HG03378 (cell line): ENCODE measurements at regions not wholly inside any gene's neighbourhood (a gene's known extent, or its start where the extent isn't known, plus 50 kb on each side); places are given as distances from the start of the nearest gene placed in this dataset.
A peak's percentile ranks its signal among the peaks of the same experiment; 100 is the strongest.
"Not testable (repeated sequence)": the region's sequence is repeated elsewhere in the genome, so short reads cannot be mapped to it uniquely, and the experiment has no call there.

Source experiments
- ATAC-seq: cut with Tn5 transposase; IDR thresholded peaks from one replicate; pipeline ENCODE4 v1.9.1; 2021; ENCODE audit warnings: mild to moderate bottlenecking, moderate library complexity; ENCODE audit not compliant: unreplicated experiment

DNA sequence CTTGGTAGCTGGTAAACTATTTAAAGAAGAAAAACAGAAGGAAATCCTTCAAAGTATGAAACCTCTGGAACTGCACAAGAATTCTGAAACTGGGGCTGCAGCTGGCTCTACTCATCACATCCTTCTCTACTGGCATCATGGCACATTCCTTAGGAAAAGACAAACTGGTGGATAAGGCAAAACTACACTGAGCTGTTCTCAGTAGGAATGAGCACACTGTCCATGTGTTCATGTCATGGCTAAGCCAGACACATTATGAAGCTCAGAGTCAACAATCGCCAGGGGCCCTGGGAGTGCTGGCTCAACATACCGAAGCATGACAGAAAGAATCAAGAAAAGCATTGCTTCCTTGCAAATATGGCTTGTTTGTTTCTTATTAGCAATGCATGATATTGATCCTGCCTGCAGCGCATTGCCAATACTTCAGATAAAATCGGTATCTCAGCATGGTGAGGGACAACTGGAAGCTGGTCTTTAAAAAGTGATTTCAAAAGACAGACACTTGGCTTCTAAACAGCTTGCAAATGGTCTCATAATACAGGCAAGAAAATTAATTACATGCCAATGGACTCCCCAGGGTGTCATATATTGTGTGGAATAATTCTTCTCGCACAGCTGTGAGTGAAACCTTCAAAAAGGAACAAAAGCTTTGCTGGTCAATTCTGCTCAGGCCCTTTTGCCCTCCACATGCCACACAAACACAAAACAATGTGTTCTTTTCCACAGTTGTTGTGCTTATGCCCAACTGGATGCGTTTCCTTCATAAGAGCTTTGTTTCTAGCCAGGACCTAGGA, 300.2 kb upstream of the VCX start:
- no peak for ATAC-seq

DNA sequence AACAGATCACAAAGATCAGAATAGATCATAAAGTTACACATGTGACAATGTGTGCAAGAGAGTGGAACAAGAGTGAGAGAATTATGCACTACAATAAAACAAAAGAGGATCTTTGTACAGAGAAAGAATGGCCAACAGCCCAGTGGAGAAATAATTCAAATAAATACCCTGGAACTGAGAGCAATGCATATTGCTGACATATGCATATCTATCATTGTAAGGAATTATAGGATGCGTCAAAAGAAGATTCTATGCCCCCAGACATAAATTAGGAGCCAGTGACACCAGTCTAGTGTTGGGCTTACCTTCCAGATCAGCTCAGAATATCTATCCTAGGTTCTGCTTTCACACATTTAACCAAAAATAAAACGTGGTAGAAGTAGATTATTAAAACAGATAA, 320.1 kb upstream of the VCX start:
- ATAC-seq = no peak

DNA sequence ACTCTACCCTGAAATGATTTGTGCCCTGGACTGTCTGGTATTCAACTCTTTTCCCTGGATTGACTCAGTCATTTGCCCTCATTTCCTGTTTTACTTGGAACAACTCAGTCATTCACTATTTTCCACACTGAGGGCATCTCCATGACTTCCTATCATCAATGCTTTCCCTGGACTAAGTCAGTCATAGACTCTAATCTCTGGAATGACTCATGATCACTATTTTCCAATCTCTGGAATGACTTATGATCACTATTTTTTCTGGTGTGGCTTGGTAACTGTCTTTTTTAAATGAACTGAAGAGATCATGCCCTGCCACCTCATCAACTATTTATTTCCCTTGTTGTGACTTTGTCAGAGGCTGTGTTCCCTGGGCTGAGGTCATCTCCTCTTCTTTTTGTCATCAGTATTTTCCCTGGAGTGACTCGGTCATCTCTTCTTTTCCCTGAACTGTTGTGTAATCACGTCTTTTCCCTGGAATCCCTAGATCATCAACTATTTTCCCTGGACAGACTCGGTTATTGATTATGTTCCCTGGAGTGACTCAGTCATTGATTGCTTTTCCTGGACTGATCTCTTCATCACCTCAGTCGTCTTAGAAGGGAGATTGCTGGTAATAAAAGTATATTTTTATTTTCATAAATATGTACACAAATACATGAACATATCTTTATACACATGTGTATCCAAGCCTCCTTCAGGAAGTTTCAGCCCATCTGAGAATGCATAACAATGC, 327.1 kb upstream of the VCX start:
- no peak for ATAC-seq

DNA sequence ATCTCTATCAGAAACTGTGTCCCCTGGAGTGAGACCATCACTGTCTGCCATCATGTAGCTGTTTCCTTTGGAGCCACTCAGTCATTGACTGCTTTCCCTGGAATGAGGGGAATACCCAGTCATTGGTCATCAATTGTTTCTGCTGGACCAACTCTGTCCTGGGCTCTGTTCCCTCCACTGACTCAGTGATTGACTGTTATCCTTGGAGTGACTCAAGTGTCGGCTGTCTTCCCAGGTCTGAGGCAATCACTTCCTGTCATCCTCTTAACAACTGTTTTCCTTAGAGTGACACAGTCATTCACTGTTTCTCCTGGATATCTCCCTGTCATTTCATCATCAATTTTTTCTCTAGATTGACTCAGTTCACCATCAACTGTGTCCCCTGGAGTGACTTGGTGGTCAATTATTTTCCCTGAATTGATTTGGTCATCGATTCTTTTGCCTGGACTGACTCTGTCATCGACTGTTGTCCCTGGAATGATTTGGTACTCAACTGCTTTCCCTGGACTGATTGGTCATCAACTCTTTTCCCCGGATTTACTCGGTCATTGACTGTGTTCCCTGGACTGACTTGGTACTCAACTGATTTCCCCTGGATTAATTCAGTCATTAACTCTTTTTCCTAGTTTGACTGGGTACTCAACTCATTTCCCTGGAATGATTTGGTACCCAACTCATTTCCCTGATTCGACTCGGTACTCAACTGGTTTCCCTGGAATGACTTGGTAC, 327.9 kb upstream of the VCX start:
- no peak for ATAC-seq

DNA sequence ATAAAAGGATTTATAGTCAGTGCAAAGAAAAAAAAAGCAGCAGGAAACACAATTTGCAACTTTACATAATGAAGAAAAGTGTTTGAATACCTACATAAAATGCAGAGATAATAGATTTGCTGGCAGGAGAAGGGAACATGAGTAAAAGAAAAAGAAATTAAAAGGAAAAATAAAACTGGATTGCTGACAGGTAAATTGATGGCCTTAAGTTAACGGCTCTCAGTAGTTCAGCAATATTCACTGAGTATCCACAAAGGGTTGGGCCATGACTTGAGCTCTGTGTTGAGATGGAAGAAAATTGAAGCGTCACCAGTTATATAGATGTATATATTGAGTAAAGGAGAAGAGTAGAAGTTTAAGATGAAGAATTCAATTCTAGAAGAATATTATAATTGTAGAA, 330.1 kb upstream of the VCX start:
- no peak for ATAC-seq

DNA sequence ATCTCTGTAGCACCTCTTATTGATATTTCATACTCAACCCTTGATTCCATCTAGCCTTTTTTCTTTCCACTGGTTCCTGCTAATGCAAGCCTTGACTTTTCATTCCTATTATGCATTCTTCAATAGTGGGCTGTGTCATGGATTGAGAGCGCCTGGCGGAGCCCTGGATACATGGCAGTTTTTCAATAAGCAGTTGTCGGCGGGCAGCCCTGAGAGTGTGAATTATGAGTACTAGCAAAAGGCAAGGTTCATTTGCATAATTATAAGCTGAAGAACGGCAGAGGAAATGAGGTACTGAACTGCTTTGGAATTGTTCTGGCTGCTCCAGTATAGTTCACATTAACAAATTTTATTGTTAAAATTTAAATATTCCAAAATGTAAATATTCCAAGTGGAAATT, 339.7 kb upstream of the VCX start:
- ATAC-seq = no peak

DNA sequence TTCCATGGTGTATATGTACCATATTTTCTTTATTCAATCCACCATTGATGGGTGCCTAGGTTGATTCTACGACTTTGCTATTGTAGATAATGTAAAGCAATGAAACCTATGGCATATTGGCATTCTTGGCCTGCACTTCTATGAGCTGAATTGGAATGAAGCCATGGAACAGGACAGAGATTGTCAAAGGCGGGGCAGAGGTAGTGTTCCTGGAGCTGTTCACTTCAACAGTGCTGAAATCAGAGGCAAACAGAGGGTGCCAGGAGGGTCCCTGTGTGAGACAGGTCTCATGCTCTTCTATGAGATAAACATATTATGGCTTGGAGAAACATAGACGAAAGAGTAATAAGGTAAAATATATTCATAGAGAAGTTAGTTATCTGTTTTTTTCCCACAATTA, 342.6 kb upstream of the VCX start:
- no peak for ATAC-seq

DNA sequence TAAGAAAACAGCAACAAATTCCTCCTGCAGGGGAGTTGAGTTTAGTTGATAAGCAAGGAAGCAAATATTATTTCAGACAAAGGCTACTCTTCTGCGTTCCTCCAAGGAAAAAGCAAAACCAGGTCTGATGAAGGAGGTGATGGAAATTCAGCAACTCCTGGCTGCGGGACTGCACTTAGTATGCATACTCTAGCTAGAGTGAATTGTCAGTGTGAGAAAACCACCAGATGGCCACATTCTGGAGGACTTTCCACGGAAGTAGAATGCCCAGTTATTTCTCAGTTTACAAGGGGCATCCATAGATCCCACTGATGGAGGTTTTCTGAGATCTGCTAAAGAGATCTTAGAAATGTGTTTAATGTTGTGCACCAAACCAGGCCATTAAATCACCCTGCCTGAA, 338.6 kb upstream of the PUDP start:
- ATAC-seq = no peak

DNA sequence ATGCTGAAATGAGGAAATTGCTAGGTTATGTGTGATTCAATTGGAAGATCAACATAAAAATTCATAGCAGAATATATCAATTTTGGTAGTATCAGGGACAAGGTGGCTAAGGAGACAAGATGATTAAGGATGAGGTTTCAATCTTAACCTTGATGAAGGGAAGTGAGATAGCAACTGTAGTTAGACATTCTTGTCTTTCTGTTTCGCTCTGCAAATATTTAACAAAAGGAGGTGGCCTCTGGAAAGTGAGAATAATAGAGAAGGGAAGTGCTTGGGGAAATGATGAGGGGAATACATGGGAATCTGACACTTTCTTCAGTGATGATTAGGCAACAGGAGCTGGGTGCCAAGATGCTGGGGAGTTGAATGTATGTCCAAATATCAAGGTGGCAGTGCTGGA, 337.1 kb upstream of the PUDP start:
- no peak for ATAC-seq

DNA sequence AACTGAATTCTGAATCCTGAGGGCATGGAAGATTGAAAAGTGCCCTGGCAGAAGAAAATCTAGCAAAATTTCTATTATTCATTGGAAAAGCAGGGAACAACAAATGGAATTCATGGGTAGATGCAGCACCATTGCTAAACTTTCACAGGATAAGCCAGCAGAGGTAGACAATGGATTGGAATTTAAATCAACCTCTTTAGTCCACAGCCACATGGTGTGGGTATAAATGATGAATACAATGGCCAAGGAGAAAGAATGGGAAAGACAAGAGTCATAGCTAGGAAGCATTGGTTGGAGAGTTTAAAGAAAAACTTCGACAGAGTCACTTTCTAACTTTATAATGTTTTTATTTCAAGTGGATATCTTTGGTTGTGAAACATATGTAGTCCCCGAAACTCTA, 332.8 kb upstream of the PUDP start:
- no peak for ATAC-seq

DNA sequence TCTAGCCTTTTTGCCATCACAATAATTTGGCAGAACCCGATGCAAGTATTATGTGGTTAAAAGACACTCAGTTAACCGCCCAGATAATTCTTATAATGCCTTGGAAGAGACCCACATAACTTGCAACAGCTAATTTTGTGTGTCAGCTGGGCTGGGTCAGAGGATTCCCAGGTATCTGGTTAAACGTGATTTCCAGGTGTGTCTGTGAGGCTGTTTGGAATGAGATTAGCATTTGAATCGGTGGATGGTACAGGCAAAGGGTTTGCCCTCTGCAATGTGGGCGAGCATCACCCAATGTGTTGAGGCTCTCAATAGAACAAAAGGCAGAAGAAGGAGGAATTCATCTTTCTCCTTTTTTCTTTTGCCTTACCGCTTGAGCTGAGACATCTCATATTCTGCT, 314.2 kb upstream of the PUDP start:
- no peak for ATAC-seq

DNA sequence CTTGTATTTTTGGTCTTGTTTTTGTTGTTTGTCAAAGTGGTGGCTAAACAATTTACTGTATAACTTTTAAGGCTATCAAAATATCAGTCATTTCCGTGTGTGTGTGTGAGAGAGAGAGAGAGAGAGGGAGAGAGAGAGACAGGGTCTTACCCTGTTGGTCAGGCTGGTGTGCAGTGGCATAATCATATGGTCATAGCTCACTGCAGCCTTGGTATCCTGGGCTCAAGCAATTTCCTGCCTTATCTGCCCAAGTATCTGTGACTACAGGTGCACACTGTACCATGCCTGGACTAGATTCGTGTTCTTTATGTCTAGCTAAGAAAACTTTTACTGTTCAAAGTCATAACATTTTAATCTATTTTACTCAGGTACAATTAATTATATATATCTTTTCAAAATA, 313.1 kb upstream of the PUDP start:
- ATAC-seq = not testable (repeated sequence)

DNA sequence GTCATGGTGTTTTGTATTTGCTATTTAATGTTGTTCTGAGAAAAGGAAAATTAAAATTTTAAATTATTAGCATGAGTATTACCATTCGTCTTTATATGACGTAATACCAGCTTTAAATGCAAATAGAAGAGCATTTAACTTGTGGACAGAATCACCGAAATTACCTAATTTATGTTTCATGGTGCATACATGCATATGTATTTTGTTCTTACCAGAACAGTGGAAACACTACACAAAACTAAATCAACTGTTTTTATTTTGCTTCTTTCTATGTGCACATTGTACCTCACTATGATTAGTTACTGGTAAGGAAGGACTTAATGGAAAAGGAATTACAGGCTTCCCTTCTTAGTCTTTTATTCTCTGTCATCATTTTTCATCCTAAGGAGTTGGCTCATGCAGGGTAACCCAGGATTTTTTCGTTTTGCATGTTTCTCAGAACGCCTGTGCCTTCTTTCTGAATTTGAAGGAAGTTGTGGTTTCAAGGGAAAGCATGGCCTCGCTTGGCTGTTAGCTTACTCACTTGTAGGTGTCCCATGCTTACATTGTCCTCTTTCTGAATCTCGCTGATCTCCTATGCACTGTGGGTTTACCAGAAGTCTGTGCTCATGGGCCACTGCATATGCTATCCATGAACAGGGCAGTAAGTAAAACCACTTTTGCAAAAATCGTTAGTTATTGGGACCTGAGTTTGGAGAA, 300.0 kb upstream of the PUDP start:
- no peak for ATAC-seq

DNA sequence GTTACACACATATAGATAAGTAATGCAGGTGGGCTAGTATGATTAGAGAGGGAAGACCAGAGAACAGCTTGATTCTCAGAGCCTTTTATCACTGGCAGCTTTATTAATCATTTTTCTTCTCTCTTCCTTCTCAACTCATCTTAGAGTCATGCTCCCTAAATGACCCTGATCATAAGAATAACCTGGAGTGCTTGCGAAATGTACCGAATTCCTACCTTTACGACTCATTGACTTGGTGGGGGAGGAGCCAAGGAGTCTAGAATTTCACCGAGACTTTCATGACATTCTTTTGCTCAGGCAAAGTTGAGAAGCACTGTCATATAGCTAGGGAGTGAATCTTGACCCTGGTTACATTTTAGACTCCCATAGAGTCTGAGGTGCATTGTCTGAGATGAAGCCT, 298.9 kb upstream of the PUDP start:
- no peak for ATAC-seq

DNA sequence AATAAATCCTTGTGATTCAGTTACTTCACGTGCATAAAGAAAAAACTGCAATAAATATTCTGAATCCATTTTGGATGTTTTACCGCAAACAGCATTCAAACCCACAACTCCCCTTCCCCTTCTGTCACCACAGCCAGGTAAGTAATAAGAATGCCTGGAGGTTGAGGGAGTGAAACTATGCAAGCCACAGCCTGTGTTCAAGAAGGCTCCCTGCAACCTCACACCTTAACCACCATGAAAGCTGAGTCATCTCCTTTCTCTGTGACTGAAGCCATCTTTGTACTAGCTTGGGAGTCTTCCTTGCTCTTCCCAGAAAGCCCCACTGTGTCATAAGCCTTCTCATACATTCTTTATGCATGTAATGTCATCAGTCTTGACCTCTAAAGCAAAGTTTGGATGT, 297.0 kb upstream of the PUDP start:
- ATAC-seq = peak; percentile 98

DNA sequence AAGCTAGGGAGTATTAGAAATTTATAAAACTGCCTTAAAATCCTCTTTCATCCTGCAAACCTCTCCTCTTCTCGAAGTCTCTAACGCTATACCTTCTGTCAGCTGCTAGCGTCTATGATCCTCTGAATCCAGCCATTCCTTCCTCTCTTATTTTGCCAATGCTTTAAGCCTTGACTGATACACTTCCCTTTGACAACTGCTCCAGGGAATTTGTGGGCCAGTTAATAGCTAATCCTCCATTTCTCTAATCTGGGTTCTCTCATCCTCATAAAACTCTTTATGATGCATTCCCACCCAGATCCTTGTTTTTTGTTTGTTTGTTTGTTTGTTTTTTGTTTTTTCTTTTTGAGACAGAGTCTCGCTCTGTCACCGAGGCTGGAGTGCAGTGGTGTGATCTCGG, 293.6 kb upstream of the PUDP start:
- ATAC-seq = no peak

DNA sequence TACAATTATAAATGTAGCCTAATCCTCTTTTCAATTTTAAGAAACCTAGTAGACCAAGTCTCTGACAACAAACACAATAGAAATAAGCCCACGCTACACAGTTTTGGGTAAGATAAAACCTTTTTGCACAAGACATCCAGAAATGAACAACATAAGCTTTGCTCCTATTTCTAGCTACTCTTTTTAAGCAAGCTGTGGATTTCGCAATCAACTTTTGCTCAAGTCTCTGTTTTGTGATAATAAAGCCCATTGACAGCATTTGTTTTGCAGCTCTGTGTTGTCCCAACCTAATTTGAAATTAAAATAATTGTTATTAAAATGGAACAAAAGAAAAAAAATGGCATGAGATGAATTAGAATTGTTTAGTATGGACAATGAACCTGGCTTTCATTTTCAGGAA, 287.9 kb upstream of the PUDP start:
- no peak for ATAC-seq

DNA sequence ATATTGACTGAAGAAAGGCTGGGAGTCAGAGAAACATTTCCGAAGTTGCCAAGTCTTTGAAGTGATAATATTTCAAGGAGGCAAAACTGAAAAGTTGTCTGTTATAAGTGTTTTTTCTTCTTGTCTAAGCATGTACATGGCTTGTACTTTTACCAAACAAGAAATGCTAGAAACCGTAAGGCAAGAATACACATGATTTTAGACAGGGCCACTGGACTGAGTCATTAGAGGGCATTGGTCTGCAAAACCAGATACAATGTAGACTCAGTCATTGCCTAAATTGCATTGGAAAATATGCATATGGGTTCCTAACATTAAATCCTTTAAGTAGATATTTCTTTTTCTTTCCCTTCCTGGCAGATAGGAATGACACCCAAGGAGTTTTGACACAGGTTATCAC, 284.9 kb upstream of the PUDP start:
- ATAC-seq = no peak

DNA sequence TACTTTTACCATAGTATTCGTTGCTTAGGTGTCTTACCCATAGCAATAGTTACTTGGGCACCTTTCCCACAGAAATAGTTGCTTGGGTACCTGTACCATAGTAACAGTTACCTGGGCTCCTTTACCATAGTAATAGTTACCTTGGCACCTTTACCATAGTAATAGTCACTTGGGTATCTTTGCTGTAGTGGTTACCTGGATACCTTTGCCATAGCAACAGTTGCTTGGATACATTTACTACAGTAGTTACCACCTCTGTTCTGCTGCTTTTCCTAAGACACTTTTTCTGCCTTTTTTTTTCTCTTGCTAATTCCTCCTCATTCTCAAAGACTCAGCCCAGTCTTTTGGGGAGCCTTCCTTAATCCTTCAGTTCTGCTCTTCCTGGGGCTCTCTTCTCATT, 272.8 kb upstream of the PUDP start:
- no peak for ATAC-seq

DNA sequence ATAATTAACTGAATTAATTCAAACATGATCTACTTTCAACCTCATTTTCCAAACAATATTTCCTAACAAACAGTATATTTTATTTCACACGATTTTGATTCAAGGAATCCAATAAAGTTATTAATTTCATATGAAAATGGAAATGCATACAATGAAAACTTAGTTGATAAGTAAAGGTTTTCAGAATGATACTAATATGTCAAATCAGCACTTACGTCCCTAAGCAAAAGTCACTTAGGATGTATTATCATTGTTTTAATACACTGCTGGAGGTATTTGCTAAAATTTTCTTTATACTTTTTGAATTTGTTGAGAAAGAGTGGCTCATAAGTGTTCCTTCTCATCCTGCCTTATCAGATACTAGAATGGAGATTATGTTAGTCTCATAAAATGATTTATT, 266.8 kb upstream of the PUDP start:
- no peak for ATAC-seq

DNA sequence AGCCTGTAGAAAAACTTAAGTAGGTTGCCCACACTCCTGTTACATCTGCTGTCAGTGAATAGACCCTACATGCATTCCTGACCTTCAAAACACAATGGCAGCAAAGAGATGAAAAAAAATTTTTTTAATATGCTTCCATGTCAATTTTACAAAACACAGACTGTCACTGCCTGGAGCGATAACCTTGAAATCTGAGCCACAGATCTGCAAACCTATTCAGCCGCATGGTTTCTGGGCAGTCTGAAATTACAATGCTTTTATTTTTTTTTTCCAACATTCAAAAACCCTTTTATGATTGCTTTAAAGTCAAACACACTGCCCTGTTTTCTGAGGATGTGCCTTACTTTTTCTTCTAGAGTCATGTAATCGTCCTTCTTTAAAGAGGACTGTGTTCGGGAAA, 264.9 kb upstream of the PUDP start:
- no peak for ATAC-seq
